Occipital lobe (tissue), 1 donor: ENCODE measurements at regions not wholly inside any gene's neighbourhood (a gene's known extent, or its start where the extent isn't known, plus 50 kb on each side); places are given as distances from the start of the nearest gene placed in this dataset.

Experiments
- DNase-seq: peaks from one replicate; lab custom pipeline; 2025; lab: John Stamatoyannopoulos, UW

DNA sequence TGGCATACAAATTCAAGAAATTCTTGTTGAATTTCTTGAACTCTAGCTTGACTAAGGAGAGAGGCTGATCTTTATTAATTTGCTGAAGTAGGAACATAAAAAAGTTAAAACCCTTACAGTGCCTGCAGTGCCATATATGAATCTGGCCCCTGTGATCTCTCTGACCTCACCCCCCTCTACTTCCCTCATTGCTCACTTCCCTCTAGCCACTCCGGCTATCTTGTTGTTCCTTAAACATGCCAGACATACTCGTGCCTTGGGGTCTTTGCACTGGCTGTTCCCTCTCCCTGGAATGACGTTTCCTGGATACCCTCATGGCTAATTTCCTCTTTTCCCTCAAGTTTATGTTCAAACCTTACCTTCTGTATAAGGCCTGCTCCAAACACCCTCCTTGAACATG is 246.3 kb upstream of the SIX2 start:
- DNase-seq = no peak

DNA sequence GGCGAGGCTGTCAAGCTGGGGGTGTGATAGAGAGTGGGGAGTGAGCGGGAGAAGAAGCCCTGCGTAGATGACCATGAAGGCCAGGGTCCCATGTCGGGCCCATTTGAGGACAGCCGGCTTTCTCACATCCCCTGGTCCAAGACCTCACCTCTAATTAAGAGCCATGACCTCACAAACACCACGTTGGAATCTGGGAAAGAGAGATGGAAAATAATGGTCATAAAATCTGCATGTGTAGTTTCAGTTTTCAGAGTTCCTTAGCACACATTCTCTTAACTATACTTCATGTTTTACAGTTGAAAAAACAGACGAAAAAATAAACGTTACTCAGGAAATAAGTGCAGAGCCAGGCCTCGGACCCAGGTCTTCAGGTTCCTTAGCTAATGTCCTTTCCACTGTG is 244.8 kb upstream of the SIX2 start:
- DNase-seq = no peak

DNA sequence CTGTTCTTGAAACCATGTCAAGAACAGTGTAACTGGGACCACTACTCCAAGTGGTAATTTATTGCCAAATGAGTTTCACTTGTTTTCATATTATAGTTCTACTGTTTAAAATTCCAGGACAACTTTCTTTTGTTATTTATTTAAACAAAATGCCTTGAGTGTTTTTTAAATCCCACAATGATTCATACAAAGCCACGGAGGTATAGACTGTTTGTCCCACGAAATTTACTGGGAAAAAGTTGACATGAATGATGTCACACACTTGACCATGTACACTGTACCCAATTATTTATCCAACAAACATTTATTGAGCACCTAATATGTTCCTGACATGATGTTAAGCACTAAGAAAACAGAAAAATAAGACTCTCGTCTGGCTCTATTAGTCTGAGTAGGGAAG is 243.9 kb upstream of the SIX2 start:
- DNase-seq = no peak

DNA sequence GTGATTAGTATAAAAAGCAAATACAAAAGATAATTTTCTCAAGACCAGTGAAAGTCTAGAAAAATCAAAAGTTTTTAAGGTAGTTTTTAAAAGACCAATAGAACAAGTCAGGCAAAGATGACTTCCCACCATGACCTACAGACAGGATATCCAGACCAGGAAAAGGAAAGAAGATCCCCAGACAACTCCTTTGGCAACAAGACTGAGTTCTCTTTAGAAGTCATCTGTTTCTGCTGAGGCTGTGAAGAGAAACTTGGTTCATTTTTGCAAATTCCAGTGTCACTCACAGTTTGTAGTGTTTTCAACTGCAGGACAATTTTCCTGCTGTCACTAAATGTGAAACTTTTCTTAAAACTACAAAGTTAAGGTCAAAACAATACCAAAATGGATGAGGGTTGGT is 240.9 kb upstream of the SIX2 start:
- DNase-seq = no peak

DNA sequence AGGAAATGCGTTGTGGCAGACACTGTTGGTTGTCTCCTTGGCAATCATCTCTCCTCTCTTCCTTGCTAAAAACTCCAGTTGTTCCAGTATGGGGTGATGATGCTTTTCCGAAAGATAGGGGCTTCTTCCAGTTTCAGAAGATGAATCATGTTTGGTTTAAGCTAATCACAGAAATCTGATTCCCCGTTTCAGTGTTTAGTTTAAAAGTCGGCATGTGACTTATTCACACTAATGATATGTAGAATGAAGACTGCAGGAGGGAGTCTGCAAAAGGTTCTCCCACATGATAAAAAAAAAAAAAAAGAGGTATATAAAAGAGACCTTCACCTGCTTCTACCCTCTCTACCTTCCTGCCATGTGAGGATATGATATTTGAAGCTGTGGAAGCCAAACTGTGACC is 239.0 kb upstream of the SIX2 start:
- DNase-seq = no peak

DNA sequence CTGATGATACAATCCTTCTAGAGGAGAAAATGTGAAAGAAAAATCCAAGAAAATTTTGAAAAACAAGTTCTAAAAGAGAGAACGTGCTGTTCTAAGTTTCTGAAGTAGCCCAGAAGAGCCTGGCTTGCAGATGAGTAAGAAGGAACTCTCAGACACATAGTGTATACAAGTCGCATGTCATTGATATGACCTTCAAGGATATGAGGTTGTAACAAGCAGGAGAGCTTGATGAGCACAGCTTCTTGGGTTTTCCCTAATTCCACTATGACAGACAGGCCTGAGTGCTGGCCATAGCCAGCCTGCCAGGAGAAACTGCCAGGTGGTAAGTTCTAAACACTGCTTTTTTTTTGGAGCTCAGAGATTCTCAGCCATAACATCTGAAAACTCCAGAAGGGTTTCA is 235.7 kb upstream of the SIX2 start:
- DNase-seq = no peak

DNA sequence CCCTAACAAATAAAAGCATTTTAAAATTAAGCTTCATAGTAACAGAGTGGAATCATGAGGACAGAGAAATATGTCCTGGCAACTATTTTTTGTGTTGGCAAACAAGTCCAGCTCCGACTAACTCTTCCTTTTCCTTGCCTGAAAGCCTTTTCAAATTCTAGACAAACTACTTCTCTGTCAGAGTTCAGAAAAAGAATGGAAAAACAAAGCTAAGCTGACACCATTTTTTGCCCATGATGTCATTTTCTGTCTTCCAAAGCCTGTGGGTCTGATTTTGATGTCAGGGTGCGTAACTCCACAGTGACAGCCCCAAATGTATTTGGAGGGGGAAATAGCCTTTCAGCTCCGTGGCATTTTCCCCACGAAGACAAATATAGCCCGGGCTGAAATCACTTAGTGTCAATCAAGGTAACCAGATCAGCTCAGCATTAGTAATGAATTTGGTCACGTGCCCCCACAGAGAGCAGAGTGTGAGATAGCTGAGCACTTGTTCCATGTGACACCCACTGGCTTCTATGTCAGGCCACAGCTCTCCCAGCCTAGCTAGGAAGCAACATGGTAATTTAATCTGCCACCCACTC is 233.0 kb upstream of the SIX2 start:
- DNase-seq = no peak

DNA sequence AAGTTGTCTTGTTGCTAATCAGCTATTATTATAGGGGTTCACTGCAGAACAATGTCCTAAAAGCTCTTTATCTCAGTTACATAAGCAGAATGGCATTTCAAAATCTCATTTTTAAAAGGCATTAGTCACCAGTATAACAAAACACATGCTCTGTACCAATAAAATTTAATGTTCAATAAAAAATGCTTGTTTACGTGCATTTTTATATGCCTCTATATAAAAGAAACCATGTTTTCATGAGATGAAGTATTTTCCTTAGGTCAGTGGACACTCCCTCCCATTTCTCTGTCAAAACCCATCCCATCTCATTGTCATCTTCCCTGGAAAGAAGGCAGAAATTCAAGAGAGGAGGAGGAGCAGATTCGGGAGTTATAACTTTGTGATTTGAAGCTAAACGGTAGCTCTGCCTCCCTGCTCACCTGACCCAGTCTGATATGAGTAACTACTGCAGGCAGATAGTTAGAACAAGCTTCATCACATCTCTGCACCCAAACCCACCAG is 231.9 kb upstream of the SIX2 start:
- no peak for DNase-seq

DNA sequence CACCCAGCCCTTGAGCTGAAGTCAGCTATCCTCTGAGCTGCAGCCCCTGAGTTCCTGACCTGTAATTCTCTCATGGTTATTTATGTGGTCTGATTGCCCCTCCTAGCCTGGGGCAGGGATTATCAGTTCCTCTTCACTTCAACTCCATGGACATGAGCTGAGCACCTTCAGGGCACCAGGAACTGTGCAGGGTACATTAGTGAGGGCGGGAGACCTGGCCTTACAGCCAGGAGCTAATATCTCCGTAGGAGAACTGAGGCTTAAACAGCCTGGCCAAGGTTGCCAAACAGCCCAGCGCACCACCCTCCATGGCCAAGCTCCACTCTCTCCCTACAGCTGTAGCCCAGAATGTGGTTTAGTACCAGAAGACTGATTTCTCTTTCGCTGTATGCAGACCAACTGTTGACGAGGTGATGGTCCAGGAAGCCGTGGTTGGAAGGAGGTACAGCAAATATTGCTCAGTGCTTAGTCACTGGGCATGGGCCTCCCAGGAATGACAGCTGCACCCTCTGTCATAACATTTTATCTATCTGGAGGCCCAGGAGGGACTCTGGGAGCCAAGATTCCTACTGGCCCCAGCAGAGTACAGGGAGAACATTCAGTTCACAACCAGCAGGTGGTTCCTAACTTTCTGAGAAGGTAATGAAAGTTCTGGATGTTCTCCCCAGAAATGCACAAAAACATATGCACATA is 228.7 kb upstream of the SIX2 start:
- no peak for DNase-seq

DNA sequence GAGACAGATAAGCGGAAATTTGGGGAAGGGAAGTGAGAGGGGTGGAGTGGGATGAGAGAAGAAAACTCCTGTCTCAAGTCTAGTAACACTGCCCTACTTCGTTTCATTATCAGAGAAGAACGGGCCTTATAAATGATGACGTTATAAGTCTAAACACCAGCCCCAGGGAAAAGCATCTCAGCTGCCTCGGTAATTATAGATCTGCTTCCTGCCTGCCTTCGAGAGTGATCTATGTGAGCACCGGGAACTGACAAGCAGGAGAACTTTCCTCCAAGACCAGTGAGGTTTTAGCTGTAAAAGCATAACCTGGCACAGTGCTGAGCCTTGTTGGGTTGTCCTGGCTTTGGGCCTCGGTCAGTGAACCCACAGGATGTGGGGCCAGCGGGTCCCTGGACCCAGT is 227.9 kb upstream of the SIX2 start:
- DNase-seq = no peak

DNA sequence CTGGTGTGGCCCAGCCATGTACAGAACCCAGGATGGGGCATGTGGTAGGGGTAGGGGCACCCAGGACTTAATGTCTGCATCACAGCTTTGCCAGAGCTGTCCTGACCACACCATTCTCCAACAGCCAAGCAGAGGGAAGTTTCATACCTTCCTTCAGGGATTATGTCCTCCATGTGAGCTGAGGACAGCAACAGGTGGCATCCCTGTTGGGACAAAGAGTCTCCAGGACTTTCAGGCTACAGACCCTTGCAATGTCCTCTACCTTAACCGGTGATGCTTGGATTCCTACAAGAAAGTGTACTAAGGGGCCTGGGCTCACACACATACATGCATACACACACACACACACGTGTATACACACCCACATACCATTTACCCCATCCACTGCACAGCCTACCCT is 227.0 kb upstream of the SIX2 start:
- no peak for DNase-seq

DNA sequence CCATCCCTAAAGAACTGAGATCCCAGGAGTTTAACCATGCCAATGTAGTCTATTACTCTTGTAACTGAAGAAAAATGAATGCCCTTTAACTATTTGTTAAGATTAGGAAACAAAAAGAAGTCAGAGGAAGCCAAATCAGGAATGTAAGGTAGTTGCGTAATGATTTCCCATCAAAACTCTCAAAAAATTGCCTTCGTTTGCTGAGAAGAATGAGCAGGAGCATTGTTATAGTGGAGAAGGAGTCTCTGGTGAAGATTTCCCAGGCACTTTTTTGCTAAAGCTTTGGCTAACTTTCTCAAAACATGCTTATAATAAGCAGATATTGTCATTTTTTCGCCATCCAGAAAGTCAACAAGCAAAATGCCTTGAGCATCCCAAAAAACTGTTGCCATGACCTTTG is 224.0 kb upstream of the SIX2 start:
- no peak for DNase-seq

DNA sequence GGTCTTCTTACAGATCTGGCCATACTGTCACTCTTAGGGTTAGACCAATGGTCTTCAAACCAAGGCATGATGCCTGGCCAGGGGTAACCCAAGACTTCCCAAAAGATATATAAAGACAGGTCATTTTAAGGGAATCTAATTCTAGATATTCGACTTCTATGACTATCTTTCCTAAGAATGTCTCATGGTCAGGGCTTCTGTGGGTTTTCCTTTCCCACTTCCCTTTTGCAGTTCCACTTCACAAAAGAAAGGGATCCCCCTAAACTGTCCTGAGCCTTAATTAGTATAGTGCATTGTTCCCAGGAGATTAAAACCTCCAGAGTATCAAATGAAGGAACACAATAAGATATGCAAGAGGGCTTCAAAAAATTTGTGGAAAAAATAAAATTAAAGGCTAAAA is 223.6 kb upstream of the SIX2 start:
- DNase-seq = no peak

DNA sequence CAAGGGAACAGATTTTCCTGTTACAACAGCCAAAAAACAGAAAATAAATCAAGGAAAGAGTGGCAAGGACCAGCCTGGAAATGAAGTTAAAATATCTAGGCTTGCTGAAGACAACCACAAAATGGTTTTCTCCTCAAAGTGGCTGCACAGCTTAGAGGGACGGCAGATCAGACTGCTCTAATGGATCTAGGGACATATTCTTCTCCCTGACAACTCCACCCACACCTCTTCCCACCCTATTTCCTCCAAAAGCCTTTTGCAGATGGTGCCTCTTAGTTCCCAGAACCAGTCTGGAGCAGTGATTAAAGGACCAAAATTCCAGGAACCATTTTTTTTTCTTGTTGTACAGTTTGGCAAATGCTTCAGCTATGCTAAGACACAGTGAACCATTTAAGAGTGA is 220.2 kb upstream of the SIX2 start:
- no peak for DNase-seq

DNA sequence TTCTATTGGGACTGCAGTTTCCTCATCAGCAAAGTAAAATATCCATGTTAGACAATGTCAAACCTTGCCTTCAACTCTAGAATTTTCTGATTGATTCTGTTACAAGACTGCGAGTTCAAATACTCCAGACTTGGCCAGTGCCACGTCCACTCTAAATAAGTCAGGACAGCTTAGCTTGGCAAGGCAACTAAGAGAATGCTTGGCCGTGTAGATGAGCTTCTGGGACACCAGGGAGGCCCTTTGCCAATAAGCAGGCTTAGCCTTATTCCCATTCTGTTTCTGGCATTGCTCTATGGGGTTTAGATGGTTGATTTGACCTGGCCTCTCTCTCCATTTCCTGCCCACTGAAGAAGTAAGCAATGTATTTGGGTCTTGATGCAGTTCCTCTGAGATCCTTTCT is 218.1 kb upstream of the SIX2 start:
- DNase-seq = no peak

DNA sequence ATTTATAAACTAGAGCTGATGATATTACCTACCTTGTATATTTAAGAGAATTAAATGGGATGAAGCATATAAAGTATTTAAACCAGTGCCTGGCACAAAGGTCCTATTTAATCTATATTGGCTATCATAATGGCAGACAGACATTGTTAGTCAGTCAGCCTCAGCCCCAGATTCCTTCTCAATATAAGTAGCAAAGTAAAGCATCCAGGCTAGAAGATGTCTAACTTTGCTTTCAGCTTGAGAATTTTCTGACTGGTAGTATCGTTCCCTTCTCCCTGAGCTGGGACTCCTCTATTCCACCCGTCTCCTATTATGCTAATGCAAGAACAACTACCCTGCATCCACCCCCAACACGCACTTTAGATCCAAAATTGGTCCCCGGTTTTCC is 215.7 kb upstream of the SIX2 start:
- DNase-seq = no peak

DNA sequence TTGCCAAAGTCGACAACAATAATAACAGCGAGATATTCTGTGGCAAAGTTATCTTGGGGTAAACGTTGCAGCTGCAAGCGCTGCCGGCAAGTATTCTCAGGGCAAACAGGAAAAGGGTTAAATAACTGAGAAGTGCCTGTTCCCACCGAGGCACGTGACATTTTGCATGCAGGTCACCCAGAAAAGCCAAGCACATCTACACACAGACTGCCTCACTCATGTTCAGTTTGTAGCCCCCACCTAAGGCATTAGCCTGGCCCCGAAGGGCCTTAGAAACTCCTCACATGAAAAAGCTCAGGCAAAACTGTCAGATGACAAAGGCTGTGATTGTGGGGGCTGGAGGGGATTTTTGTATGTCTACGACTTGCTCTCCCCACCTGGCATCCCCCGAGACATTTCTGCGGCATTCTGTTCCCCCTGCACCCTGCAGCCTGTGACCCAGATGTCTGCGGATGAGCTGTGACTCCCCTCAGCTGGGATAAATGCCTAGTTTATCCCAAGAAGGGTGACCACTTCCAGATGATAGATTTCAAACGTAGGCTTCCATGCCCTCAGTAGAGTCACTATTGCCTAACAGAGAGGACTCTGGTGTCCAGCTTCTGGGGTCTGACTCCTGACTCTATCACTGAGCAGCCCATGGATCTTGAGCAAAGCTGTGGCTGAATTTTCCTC is 215.2 kb upstream of the SIX2 start:
- DNase-seq = no peak

DNA sequence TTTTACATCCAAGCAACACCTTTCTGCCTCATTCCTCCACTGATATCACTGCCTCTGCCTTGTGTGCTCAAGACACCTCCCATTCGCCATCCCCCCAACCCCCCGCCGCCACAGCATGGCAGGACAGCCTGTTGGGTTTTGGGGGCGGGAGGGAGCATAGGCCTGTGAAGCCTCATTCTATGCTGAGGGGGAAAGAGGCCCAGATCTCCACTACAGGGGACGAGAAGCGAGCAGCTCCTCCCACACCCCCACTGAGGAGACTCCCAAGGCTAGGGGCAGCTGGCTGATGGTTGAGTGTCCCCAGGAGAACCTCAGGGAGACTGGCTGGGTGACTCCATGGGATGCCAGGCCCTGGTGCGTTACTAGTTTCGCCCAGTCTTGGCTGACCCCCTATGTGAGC is 214.3 kb upstream of the SIX2 start:
- DNase-seq = no peak

DNA sequence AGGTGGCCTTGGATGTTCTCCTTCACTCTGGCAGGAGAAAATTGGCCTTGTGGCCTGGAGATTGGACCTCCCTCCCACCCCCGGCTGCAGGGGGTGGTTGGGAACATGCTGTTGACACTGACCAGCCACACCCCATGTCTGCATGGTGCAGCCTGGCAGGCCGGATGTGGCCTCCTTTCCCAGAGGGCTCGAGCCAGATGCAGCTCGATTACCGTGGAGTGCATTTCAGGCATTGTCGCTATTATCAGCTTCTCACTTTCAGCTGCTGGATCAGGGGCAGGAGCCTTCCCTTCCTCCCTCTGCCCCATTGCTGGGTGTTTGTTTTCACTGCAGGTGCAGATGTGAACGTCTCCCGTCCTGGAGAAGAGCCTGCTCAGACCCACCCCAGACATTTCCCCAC is 211.0 kb upstream of the SIX2 start:
- DNase-seq = no peak

DNA sequence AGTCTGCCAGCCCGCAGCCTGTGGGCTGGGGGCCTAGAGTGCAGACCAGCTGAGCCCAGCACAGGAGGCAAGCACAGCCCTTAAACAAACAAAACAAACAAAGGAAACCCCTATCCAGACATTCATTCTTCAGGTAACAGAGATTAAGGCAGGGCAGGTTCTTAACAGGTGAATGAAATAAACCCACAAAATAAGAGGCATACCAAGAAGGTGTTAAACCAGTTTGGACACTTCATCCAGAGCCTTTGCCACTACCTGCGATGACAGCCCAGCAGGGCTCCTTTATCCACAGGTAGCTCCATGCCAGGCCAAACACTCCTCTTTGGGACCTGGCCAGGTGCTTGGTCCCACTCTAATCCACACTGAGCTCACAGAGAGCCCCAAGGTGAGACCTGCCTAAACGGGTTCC is 209.7 kb upstream of the SIX2 start:
- DNase-seq = no peak

DNA sequence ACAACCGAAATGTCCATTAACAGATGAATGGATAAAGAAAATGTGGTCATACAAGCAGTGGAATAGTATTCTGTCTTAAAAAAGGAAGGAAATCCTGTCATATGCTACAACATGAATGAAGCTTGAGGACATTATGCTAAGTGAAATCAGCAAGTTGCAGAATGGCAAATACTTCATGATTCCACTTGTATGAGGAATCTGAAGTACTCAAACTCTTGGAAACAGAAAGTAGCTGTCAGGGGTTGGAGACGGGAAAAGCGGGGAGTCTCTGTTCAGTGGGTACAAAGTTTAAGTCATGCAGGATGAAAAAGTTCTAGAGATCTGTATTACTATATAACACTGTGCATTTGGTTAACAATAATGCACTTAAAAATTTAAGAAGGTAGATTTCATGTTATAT is 209.0 kb upstream of the SIX2 start:
- DNase-seq = no peak

DNA sequence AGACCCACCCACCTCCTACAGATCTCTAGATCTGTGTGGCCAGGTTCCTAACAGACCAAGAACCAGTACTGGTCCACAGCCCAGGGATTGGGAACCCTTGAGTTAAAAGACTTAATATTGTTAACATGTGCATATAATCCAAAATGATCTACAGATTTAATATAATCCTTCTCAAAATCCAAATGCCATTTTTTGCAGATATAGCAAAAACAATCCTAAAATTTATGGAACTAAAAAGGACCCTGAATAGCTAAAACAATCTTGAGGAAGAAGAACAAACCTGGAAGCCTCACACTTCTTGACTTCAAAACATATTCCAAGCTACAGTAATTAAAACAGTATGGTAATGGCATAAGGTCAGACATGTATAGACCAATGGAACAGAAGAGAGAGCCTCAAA is 206.9 kb upstream of the SIX2 start:
- no peak for DNase-seq

DNA sequence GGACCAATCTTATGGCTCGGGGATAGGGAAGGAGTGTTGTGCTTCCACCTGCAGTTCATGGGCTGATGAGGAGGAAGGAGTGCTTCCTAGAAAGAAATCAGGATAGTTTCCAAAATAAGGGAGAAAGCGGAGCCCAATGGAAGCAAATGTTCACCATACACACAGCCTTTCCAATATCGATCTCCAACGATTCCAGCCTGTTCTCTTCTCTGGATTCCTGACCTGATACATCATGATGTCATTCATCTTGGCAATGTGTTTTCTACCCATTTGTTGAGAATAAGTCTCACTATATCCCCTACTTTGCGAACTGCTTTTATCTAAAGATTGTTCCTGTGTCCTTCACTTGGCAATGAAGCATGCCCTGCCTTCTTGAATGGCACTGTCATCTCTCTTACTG is 205.3 kb upstream of the SIX2 start:
- no peak for DNase-seq
